Gastroesophageal sphincter (tissue), 4 donors: ENCODE measurements at regions not wholly inside any gene's neighbourhood (a gene's known extent, or its start where the extent isn't known, plus 50 kb on each side); places are given as distances from the start of the nearest gene placed in this dataset.

Experiments used
- ATAC-seq: fragments of 150-250 bp; one replicate; pipeline ENCODE4 v1.9.1; 2016; ENCODE audit warnings: mild to moderate bottlenecking, moderate library complexity
- H3K27ac ChIP-seq, 4 donors: fragments of 200-600 bp; sonication (generic) in 3 of 4; 1 replicate in 3 of 4; 2 replicates in 1 of 4; pipeline ENCODE4 v1.5.1; 2016 to 2019
- H3K27me3 ChIP-seq: fragments of 200-600 bp; sonication (generic); one replicate; pipeline ENCODE4 v1.5.1; 2019
- H3K36me3 ChIP-seq, 2 donors: fragments of 200-600 bp; sonication (generic); one replicate each; pipeline ENCODE4 v1.5.1; 2019; ENCODE audit warnings: control low read depth in 1 of 2
- H3K4me1 ChIP-seq, 3 donors: fragments of 200-600 bp; sonication (generic); 1 replicate in 2 of 3; 2 replicates in 1 of 3; pipeline ENCODE4 v1.5.1; 2016 to 2019; ENCODE audit warnings: control low read depth in 2 of 3
- H3K4me3 ChIP-seq, 2 donors: fragments of 200-600 bp; sonication (generic); one replicate each; pipeline ENCODE4 v1.5.1; 2019; ENCODE audit warnings: mild to moderate bottlenecking in 1 of 2, moderate library complexity in 1 of 2
- H3K9me3 ChIP-seq, 3 donors: fragments of 200-600 bp; sonication (generic); one replicate each; pipeline ENCODE4 v1.5.1; 2017 to 2019; ENCODE audit warnings: control low read depth in 2 of 3
- EP300 ChIP-seq: sonication (generic); formaldehyde crosslinking; IDR thresholded peaks from one replicate; pipeline ENCODE4 v1.6.1; 2017; ENCODE audit warnings: antibody characterized with exemption, mild to moderate bottlenecking
- POLR2A ChIP-seq, 2 donors: fragments of 450-650 bp; IDR thresholded peaks; one replicate each; pipeline ENCODE4 v1.6.1; 2017; ENCODE audit warnings: antibody characterized with exemption in 2 of 2, mild to moderate bottlenecking in 2 of 2, moderate library complexity in 1 of 2
- POLR2AphosphoS5 ChIP-seq: sonication (generic); formaldehyde crosslinking; IDR thresholded peaks from one replicate; pipeline ENCODE4 v1.6.1; 2017; ENCODE audit warnings: antibody characterized with exemption
- WGBS, 2 donors: methylation state at CpG; one replicate each; pipeline ENCODE4 v1.1.5; 2018; ENCODE audit warnings: low coverage in 1 of 2; 5-methylcytosine and 5-hydroxymethylcytosine counted together
- TF ChIP-seq, protein P1 (sequence below), 4 experiments: fragments of 200-600 bp in 2 of 4; fragments of 450-650 bp in 2 of 4; sonication (generic) in 1 of 4; IDR thresholded peaks; one replicate each; pipeline ENCODE4 v1.5.1; 2017 to 2019; ENCODE audit warnings: antibody characterized with exemption in 4 of 4, mild to moderate bottlenecking in 2 of 4, moderate library complexity in 2 of 4

DNA sequence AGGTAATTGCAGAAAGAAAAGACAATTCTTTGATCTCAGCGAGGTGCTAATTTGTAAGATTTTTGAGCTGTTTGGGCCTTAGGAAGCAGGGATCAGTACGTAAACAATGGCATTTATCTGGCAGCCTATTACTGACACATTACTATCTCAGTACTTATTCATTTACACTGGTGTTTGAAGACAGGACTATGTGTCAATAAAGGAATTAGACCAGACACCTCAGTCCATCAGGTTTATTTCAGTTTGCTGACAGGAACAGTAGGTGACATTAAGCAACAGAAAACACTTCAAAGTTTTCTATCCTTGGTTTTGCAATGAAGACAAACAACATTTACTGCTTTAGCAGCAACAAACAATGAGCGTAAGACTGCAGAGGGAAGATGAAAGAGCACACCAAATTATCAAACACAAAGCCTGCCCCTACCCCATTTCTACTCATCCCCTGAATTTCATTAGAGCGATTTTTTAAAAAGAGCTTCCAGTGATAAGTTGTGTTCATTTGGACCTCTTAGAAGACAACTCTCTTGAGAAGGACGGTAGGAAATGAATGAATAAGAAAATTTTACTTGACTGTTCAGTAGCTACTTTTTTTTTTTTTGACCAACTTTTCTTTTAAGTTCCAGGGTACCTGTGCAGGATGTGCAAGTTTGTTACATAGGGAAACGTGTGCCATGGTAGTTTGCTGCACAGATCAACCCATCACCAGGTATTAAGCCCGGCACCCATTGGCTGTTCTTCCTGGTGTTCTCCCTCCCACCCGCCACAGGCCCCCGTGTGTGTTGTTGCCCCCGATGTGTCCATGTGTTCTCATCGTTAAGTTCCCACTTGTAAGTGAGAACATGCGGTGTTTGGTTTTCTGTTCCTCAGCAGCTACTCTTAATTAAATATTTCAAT, 138.8 kb downstream of the DKK1 start:
- H3K4me3 ChIP-seq = no peak overlapping the region
- no peaks in the 10 kb centered on the region for H3K4me1 ChIP-seq
- no peaks in the 10 kb centered on the region for H3K9me3 ChIP-seq
- TF ChIP-seq, protein P1, sequence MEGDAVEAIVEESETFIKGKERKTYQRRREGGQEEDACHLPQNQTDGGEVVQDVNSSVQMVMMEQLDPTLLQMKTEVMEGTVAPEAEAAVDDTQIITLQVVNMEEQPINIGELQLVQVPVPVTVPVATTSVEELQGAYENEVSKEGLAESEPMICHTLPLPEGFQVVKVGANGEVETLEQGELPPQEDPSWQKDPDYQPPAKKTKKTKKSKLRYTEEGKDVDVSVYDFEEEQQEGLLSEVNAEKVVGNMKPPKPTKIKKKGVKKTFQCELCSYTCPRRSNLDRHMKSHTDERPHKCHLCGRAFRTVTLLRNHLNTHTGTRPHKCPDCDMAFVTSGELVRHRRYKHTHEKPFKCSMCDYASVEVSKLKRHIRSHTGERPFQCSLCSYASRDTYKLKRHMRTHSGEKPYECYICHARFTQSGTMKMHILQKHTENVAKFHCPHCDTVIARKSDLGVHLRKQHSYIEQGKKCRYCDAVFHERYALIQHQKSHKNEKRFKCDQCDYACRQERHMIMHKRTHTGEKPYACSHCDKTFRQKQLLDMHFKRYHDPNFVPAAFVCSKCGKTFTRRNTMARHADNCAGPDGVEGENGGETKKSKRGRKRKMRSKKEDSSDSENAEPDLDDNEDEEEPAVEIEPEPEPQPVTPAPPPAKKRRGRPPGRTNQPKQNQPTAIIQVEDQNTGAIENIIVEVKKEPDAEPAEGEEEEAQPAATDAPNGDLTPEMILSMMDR (IDR thresholded peaks at IDR 0.05) = no peak
- TF ChIP-seq POLR2AphosphoS5 (no peak), POLR2A (IDR thresholded peaks at IDR 0.05) (no peak), EP300 (no peak)
- WGBS, 2 donors = 14 to 37% methylated on average over 10 to 12 of the region's 12 CpGs
- no peaks in the 10 kb centered on the region for H3K27me3 ChIP-seq
- no peaks in the 10 kb centered on the region for H3K36me3 ChIP-seq
- no peak overlapping the region for H3K27ac ChIP-seq
- ATAC-seq = no peak

DNA sequence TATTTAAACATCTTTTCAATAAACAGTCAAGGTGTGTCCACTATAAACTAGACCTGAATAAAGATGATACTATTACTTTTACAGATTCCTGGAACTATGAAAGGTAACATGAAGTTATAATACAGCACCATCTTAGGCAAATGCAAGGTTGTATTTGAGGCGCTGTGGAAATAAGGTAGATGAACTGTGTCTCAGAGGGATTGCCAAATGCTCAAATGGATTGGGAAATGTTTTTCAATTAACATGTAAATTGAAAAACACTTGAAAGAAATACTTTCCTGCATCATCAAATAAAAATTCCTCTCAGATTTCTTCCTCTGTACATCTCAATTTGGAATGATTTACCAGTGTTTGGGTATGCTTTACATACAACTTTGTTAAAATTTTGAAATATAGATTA, 139.4 kb downstream of the DKK1 start:
- Histone ChIP-seq H3K9me3 (no peaks in the 10 kb centered on the region), H3K4me1 (no peaks in the 10 kb centered on the region), H3K27ac (no peak overlapping the region), H3K4me3 (no peak overlapping the region), H3K36me3 (no peaks in the 10 kb centered on the region), H3K27me3 (no peaks in the 10 kb centered on the region)
- no peak for ATAC-seq
- TF ChIP-seq, protein P1 (IDR thresholded peaks at IDR 0.05) = no peak
- TF ChIP-seq POLR2AphosphoS5 (no peak), POLR2A (IDR thresholded peaks at IDR 0.05) (no peak), EP300 (no peak)
- WGBS, 2 donors = 93 to 100% methylated on average over 1 of the region's 1 CpG

DNA sequence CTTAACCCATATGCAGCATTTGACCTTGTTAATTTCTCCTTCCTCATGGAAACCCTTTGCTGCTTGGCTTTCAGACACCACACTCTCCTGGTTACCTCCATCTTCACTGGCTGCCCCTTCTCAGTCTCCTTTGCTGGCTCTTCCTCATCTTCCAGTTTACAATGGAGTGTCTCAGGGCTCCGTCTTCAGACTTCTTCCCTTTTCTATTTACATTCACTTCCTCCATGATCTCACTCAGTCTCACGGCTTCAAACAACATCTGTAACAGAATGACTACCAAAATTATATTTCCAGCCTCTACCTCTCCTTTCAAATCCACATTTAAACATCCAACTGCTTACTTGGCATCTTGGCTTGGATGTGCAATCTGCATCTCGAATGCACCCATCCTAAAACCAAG, 140.4 kb downstream of the DKK1 start:
- H3K27ac ChIP-seq = no peak overlapping the region
- no peak for ATAC-seq
- TF ChIP-seq, protein P1 (IDR thresholded peaks at IDR 0.05) = no peak
- TF ChIP-seq EP300 (no peak), POLR2A (IDR thresholded peaks at IDR 0.05) (no peak), POLR2AphosphoS5 (no peak)
- WGBS, 2 donors = 55 to 88% methylated on average over 1 to 3 of the region's 3 CpGs
- H3K27me3 ChIP-seq = no peaks in the 10 kb centered on the region
- no peaks in the 10 kb centered on the region for H3K9me3 ChIP-seq
- no peaks in the 10 kb centered on the region for H3K4me1 ChIP-seq
- H3K36me3 ChIP-seq = no peaks in the 10 kb centered on the region
- no peak overlapping the region for H3K4me3 ChIP-seq

DNA sequence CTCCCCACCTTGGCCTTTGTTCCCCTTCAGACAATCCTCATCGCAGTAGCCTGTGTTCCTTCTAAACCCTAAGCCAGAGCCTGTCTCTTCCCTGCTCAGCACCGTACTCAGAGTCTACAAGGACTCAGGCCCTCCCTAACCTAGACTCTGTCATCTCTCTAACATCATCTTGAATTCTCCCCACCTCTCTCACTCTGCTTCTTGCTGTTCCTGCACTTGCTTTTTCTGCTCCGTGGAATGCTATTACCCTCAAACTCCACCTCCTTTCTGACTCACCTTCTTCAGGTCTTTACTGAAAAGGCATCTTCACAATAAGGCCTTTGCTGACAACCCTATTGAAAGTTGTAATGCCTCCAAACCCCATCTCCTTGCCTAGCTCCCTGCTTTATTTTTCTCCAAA, 141.0 kb downstream of the DKK1 start:
- no peak overlapping the region for H3K27ac ChIP-seq
- H3K4me1 ChIP-seq = no peaks in the 10 kb centered on the region
- no peaks in the 10 kb centered on the region for H3K27me3 ChIP-seq
- no peak overlapping the region for H3K4me3 ChIP-seq
- WGBS, 2 donors = 78 to 79% methylated on average over 3 of the region's 3 CpGs
- no peak for TF ChIP-seq EP300
- no peak for TF ChIP-seq POLR2A (IDR thresholded peaks at IDR 0.05)
- TF ChIP-seq POLR2AphosphoS5 = no peak
- TF ChIP-seq, protein P1 (IDR thresholded peaks at IDR 0.05) = no peak
- no peak for ATAC-seq
- H3K9me3 ChIP-seq = no peaks in the 10 kb centered on the region
- no peaks in the 10 kb centered on the region for H3K36me3 ChIP-seq

DNA sequence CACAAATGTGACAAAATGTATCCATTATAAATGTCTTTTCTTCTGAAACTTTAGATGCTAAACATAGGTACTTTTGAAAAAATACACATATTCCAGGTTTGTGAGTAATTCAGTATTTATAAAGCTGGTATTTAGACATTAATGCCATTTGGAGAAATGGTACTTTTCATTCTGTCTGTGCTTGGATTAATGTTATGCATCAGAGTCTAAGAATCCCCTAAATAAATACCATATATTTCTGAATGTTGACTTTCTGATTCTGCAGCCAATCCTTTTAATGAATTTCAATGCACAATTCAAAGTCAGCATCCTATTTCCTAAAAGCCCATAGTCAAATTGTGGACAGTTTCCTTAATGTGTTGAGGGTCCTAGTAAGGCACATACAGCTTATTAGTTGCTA, 145.0 kb downstream of the DKK1 start:
- H3K27ac ChIP-seq = no peak overlapping the region
- no peak for TF ChIP-seq POLR2AphosphoS5
- no peak for TF ChIP-seq POLR2A (IDR thresholded peaks at IDR 0.05)
- TF ChIP-seq, protein P1 (IDR thresholded peaks at IDR 0.05) = no peak
- TF ChIP-seq EP300 = no peak
- no peaks in the 10 kb centered on the region for H3K27me3 ChIP-seq
- no peaks in the 10 kb centered on the region for H3K9me3 ChIP-seq
- H3K4me3 ChIP-seq = no peak overlapping the region
- no peaks in the 10 kb centered on the region for H3K36me3 ChIP-seq
- ATAC-seq = no peak
- no peaks in the 10 kb centered on the region for H3K4me1 ChIP-seq
